ENCODE measurements at regions not wholly inside any gene's neighbourhood (a gene's known extent, or its start where the extent isn't known, plus 50 kb on each side); places are given as distances from the start of the nearest gene placed in this dataset.

DNA sequence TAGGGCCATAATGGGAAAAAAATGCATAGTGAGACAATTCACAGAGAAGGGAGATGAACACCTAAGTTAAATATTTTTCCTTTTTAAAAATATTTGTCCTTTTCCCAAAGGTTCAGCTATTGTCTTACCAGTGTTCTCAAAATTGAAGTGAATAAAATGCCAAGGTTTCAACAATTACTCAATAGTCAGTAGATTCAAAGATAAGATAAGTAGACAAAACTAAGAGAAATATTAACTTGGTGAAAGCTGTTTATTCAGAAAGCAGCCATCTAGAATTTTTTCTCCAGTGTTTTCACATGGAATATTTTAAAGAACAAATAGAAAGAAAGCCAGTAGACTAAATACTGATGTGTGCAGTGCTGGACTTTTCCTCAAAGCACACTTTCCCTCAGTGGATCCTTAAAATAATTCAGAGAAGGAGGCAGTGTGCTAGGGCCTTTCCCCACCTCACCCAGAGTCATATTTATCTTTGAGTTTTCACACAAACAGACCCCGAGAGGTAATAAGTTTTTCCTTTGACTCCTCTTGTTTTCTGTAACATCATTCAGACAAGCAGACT, 144.5 kb upstream of the PLEKHG7 start:
- peak overlapping the region in 1 of 3 donors; percentile 5 for H3K27ac ChIP-seq
- TF ChIP-seq, protein P1, sequence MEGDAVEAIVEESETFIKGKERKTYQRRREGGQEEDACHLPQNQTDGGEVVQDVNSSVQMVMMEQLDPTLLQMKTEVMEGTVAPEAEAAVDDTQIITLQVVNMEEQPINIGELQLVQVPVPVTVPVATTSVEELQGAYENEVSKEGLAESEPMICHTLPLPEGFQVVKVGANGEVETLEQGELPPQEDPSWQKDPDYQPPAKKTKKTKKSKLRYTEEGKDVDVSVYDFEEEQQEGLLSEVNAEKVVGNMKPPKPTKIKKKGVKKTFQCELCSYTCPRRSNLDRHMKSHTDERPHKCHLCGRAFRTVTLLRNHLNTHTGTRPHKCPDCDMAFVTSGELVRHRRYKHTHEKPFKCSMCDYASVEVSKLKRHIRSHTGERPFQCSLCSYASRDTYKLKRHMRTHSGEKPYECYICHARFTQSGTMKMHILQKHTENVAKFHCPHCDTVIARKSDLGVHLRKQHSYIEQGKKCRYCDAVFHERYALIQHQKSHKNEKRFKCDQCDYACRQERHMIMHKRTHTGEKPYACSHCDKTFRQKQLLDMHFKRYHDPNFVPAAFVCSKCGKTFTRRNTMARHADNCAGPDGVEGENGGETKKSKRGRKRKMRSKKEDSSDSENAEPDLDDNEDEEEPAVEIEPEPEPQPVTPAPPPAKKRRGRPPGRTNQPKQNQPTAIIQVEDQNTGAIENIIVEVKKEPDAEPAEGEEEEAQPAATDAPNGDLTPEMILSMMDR (IDR thresholded peaks at IDR 0.05): no peak
- no peak for TF ChIP-seq POLR2A (IDR thresholded peaks at IDR 0.05)
- no peaks in the 10 kb centered on the region for H3K27me3 ChIP-seq
- no peaks in the 10 kb centered on the region for H3K36me3 ChIP-seq
- intact Hi-C loops (cut with DNase I): no loop called here
- peaks cover 16 to 22% of the 10 kb centered on the region in 2 donors for H3K4me1 ChIP-seq
- 90 to 93% methylated on average over 1 of the region's 1 CpG for WGBS, 2 donors
- no peaks in the 10 kb centered on the region for H3K9me3 ChIP-seq
- no peak overlapping the region for H3K4me3 ChIP-seq (replicated peaks in 1 of 3)
- no peak for DNase-seq

DNA sequence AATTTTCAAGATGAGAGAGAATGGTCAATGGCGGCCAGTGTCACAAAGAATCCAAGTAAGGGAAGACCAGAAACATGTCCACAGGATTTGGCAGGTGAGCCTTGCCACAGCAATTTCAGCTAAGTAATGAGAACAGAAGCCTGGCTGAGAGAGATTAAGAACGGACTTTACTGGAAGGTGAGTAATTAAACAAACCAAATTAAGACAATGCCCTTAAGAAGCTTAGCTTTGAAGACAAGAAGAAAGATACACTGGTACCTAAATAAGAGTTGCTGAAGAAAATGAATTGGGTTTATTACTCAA, 145.4 kb upstream of the PLEKHG7 start:
- H3K4me3 ChIP-seq (replicated peaks in 1 of 3): no peak overlapping the region
- intact Hi-C loops (cut with DNase I): no loop called here
- 94 to 99% methylated on average over 2 of the region's 2 CpGs for WGBS, 2 donors
- no peaks in the 10 kb centered on the region for H3K36me3 ChIP-seq
- no peaks in the 10 kb centered on the region for H3K9me3 ChIP-seq
- H3K27me3 ChIP-seq: no peaks in the 10 kb centered on the region
- DNase-seq: no peak
- TF ChIP-seq, protein P1 (IDR thresholded peaks at IDR 0.05): no peak
- TF ChIP-seq POLR2A (IDR thresholded peaks at IDR 0.05): no peak
- peaks cover 13 to 24% of the 10 kb centered on the region in 2 donors for H3K4me1 ChIP-seq
- H3K27ac ChIP-seq: no peak overlapping the region

DNA sequence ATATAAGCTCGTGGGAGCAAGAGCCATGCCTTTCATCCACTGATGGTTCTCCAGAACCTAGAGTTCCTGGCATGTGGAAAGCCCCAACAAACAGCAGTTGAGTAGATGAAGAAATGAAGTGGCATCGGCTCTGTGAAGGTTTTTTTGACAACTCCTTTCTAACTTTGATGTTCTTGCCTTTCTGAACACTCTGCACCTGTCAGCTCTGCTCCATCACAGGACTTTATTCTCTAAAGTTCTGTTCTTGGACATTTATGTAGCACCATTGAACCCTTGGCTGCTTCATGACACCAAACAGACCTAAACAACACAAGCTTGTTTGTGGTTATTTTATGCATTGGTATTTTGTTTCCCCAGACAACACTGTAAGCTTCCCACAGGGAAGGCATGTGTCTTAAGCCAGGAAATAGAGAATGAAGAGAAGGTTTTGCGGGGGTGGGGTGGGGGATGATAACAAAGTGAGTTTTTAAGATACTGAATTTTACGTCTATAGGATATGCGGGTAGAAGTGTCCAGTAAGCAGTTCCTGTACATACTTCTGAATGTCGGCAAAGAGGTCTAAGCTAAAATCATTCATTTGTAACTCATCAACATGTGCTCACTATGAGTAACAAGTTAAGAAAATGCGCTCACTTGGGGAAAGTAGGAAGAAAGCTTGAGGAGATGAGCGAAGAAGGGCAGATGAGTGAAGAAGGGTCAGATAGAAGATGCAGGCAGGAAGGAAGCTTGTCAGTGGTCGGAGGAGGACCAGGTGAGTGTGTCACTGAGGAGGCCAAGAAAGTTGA, 146.0 kb upstream of the PLEKHG7 start:
- H3K36me3 ChIP-seq: no peaks in the 10 kb centered on the region
- 95 to 96% methylated on average over 9 of the region's 9 CpGs for WGBS, 2 donors
- peaks cover 8 to 24% of the 10 kb centered on the region in 2 donors for H3K4me1 ChIP-seq
- H3K27me3 ChIP-seq: no peaks in the 10 kb centered on the region
- no peak overlapping the region for H3K4me3 ChIP-seq (replicated peaks in 1 of 3)
- no peaks in the 10 kb centered on the region for H3K9me3 ChIP-seq
- DNase-seq: no peak
- TF ChIP-seq, protein P1 (IDR thresholded peaks at IDR 0.05): no peak
- no peak for TF ChIP-seq POLR2A (IDR thresholded peaks at IDR 0.05)
- no peak overlapping the region for H3K27ac ChIP-seq
- intact Hi-C loops (cut with DNase I): no loop called here

DNA sequence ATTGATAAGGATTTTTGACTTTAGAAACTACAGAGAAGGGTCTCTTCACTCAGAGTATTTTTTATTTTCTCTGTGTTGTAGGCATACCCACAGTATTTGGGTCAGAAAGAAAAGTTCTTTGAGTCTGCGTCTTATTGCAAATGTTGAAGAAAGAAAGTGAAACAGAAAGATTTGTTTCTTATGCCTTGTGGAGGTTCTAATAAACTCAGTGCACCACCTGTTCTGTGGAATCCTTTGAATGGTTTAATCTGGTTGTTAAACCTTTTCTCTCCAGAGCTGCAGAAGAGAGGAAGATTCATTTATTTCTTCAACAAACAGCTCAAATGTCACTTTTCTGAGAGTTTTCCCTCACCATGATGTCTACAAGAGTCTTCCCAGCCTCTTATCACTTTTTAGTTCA, 146.6 kb upstream of the PLEKHG7 start:
- 86 to 96% methylated on average over 1 of the region's 1 CpG for WGBS, 2 donors
- TF ChIP-seq, protein P1 (IDR thresholded peaks at IDR 0.05): no peak
- TF ChIP-seq POLR2A (IDR thresholded peaks at IDR 0.05): no peak
- DNase-seq: no peak
- peaks cover 3 to 19% of the 10 kb centered on the region in 2 donors for H3K4me1 ChIP-seq
- H3K9me3 ChIP-seq: no peaks in the 10 kb centered on the region
- intact Hi-C loops (cut with DNase I): no loop called here
- no peaks in the 10 kb centered on the region for H3K27me3 ChIP-seq
- H3K4me3 ChIP-seq (replicated peaks in 1 of 3): no peak overlapping the region
- H3K36me3 ChIP-seq: no peaks in the 10 kb centered on the region
- H3K27ac ChIP-seq: no peak overlapping the region

All from thyroid gland (tissue), 4 donors.